Medulla oblongata (tissue), 1 donor: ENCODE measurements at regions not wholly inside any gene's neighbourhood (a gene's known extent, or its start where the extent isn't known, plus 50 kb on each side); places are given as distances from the start of the nearest gene placed in this dataset.

Source experiments
- DNase-seq: peaks from one replicate; pipeline ENCODE4 v3.0.0-alpha.2; 2015; ENCODE audit errors: extremely low spot score

DNA sequence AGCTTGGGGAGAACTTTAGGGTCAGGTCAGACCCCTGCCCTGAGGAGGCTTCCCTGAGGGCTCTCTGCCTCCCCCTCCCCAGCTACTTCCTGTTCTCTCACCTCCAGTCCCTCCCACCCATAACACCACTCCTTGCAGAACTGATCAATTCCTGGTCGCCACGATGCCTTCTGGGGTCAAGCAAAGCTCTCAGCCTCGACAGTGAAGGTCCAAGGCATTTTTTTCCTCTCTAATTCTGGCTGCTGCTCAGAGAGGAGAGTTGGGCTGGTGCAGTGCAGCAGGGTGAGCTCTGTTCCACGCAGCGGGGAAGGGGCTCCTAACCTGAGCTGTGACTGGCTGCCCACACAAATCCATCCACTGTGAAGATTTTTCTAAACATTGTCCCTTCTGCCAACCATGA is 628.4 kb downstream of the BRD1 start:
- no peak for DNase-seq

DNA sequence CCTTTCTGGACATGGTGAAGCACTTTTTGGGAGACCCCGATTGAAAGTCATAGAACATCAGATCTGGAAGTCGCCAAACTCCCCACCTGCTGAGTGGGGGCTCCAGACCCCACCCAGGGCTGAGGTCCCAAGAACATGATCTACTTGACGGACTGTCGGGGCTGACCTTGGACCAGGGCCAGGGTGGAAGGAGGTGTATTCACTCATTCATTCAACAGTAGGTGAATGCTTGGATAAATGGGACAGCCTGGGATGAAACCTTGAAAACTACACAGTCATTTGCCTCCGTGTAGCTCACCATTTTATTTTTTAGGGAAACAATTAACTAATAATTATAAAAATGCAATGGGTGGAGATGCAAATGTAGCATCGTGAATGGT is 629.0 kb downstream of the BRD1 start:
- DNase-seq = no peak

DNA sequence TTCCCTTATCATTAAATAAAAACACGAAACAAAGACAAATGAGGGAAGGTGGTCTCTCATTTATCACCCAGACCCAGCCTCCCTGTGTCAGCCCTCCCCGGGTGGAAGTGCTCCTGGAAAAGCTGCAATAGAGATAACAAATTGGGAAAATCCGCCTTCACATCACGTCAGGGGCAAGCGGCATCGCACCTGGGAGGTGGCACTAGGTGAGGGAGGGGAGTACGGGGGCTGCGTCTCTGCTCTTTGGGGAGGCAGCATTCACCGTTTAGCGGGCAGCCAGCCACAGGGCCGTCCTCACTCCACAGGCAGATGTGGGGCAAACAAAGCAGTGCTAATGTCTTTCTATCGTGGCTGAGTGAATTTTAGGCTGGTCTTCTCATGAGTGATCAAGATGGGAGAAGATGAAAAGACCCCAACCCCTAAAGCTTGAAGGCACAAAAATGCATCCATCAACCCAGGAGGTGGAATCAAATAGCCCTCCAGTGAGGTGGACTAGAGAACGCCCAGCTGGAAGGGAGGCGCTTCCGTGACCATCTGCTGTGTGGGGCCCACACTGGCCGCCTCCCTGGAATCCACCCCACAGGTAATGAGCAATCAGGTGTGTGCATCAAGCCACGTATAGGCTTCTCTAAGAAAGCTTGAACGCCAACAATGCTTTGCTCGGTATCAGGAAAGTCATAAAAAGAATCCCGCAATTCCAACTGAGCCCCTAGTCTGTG is 629.5 kb downstream of the BRD1 start:
- no peak for DNase-seq

DNA sequence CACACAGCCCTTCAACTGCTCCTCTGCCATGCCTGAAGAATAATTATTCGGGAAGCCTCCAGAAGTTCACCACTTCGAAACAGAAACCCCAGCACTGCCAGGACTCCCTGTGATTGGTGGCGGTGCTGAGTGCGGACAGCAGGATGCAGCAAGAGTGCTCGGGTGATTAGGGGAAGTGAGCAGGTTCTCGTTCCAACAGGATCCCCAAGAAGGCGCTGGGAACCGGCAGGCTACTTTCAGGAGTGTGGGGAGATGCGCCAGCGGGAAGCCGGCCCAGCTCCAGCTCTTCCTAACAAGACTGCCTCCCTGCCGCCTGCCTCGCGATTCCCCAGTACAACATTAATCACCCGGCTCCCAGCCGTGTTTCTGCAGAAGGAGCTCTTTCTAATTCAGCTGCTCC is 630.2 kb downstream of the BRD1 start:
- peak; percentile 3 for DNase-seq

DNA sequence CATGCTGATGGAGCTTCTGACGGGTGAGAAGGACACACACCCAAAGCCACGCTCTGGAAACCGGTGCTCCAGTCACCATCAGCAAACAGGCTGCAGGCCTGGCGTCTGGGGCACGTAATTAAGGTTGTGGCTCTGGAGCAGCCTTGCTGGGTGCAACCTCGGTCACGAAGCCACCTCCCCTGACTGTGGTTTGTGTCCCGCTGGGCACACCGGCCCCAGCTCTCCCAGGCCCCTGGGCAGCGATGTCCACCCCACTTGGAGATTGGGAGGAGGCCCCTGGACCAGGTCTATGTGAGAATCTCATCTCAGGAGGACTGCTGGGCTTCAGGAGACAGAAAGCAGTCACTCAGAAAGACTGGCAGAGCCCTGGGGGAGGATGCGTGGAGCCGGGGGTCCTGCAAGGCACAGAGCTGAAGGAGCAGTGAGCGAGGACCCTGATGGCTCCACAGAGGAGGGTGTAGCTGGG is 631.6 kb downstream of the BRD1 start:
- no peak for DNase-seq

DNA sequence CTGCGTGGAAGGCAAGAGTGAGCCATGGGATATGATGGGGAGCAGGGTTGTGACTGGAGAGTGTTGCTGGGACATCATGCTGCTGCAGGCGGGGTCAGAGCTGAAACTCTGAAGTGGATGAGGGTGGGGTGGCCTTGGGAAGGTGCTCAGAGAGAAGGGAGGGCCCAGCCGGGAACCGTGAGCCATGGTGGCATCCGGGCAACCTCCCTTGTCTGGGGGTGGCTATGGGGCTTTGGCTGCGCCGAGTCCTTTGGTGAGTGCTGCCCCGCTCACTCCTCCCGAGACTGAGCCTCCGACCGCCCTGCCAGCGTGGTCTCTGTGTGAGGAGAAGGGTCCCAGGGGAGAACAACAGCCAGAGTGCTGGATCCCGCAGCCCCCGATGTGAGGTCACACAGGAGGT is 632.0 kb downstream of the BRD1 start:
- DNase-seq = no peak

DNA sequence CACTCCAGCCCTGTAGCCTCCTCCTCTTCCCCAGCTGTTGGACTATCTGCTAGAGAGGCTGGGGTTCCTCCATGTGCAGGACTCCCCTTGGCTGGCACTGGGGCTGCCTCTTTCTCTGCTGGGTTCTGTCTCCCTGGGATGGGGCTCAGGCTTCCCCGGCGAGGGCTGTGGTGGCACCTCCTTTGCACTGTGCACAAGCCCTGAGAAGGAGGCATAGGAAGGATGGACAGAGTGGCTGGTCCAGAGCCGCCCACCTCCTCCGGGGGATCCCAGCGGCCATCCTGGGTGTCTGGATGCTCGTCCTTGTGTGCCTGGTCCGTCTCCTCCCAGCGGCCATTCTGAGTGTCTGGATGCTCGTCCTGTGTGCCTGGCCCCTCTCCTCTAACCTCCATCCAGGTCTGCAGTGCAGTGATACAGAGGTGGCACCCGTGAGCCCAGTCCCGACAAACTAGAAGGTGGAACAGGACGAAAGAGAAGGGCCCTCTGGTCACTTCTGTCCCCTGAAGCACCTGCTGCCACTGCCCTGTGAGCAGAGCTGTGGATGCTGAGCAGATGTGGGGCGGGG is 633.7 kb downstream of the BRD1 start:
- no peak for DNase-seq

DNA sequence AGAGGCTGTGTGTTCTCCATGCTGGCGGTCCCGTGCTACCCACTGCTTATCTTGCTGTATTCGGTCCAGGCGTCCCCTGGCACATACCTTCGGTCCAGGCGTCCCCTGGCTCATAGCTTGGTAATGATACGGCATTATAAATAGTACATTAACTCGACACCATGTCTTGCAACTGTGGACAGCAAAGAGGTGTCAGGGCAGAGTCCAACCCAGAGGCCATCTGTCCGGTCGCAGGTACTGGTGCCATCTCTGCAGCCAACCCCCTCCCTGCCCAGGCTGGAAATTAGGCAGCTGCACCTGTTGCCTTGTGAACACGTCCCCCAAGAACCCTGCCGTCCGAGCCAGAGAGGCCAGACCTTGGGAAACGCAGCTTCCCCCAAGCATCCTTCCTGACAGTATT is 634.3 kb downstream of the BRD1 start:
- no peak for DNase-seq

DNA sequence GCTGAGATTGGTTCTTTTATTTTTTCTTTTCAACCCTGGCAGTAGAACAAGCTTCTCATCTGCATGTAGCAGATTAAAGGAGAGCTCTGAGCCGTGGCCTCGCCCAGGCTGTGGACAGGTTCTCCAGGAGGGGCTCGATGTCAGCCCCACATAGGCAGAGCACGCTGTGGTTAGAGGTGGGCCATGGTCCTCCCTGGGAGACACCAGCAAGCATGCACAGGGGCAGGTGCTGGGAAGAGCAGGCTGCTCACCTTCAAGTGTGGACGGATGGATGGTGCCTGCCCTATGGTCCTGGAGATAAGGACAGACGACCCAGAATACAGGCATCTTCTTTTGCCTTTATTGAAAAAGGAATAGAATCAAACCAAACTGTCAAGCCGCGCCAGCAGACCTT is 634.8 kb downstream of the BRD1 start:
- no peak for DNase-seq

DNA sequence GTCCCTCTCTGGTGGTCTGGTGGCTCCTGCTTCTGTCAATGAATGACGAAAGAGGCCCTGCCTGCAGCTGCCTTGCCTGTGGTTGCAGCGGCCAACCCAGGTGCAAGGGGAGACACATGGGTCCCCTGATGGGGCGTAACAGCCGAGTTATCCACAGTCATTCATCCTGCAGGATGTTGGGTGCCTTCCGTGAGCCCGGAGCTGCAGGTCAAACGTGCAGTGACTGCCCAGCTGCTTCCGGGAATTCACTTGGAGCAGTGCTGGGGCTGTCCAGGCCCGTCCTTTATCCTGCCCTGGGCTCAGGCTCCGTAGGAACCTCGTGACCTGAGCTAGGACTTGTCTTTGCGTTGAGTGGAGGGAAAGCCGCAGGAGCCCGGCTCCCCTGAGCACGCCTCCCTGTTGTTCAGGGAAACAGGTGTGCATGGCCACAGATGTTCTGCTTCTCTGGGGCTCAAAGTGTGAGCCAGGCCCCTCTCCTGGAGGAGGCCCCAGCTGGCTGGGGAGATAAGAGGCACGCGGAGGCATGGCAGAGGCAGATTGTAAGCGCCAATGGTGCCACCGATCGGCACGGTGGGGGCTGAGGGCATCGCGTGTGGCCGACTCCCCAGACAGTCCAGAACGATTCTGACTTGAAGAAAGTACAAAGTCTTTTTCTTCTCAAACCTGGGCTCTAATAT is 635.4 kb downstream of the BRD1 start:
- DNase-seq = no peak

DNA sequence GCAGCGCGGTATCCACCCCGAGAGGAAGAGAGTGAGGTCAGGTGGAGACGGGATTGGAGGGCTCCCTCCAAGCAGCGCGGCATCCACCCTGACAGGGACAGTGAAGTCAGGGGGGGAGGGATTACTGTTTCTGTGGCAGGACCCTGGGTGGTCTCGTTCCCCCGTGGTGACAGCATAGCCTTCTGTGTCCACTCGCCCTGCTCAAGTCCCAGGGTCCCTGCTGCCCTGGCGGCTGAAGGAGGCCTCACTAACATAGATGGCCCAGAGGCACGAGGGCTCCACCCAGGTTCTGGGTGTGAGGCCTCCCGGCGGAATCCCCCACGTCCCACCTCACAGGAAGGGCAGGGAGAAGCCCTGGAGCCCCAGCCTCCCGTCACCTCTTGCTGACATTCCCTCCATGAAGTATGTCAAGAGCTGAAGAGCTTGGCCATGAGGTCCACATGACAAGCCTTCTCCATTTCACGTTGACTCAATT is 636.1 kb downstream of the BRD1 start:
- DNase-seq = no peak

DNA sequence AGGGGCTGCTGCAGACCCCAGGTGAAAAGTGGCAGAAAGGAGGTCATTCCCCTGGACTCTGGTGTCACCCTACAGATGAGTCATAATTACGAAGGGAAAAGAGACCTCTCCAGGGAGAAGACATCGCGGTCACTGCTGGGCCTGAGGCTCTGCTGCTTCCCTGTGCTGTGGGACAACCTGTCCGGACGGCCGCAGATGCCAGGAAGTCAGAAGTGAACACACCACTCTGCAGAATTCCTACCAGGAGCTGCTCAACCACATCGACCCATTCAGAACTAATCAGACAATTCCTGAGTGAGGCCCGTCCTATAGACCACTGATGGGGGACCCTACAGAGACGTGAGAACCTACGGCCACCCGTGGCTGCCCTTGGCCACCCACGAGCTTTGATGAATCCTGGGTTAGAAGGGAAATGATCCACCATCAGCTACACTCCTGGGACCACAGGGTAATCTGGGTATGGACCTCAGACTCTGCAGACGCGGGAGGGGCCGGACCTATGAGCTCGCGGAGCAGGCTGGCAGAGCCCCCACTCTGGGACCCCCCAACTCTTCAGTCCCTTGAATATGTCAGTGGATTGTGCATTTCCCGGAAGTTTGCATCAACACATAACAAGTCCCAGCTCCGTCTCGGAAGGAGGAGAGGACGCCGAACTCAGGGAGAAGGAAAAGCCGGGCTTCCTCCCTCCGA is 636.7 kb downstream of the BRD1 start:
- DNase-seq = no peak

DNA sequence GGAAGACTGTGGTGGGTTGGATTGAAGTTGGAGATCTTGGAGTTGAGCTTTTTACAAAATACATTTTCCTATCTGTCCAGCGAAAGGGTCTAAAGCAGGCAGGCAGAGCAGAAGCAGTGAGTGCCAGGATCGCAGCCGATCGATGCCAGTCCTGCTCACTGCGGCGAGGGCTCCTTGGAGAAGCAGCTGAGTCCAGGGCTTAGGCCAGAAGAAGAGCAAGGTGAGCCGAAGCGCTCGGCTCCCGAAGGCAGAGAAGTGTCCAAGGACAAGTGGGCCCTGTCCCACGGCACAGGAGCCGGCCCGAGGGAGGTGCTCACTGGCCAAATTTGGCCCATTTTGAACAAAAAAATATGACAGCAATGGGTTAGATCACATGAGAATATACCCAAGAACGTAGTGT is 637.8 kb downstream of the BRD1 start:
- DNase-seq = no peak

DNA sequence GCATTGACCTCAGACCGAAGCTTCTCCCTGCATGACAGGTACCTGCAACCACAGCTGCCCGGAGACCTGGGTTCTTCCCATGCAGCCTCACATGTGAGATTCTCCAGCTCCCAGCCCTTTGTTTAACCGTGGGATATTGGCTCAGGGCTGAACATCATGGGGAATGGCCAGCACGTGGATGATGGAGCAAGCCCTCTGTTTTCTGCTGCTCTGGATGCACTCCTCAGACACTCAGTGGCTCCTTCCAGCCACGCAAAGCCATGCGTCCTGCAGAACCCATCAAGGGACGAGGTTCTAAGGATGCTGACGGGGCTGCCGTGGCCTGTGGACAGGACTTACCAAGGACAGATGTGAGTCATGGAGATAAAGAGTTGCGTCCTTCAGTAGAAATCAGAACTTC is 639.1 kb downstream of the BRD1 start:
- DNase-seq = no peak

DNA sequence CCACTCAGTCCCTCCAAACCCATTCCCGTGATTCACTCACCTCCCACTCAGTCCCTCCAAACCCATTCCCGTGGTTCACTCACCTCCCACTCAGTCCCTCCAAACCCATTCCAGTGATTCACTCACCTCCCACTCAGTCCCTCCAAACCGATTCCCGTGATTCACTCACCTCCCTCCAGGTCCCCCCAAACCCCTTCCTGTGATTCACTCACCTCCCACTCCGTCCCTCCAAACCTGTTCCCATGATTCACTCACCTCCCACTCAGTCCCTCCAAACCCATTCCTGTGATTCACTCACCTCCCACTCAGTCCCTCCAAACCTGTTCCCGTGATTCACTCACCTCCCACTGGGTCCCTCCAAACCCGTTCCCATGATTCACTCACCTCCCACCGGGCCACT is 639.6 kb downstream of the BRD1 start:
- DNase-seq = no peak

DNA sequence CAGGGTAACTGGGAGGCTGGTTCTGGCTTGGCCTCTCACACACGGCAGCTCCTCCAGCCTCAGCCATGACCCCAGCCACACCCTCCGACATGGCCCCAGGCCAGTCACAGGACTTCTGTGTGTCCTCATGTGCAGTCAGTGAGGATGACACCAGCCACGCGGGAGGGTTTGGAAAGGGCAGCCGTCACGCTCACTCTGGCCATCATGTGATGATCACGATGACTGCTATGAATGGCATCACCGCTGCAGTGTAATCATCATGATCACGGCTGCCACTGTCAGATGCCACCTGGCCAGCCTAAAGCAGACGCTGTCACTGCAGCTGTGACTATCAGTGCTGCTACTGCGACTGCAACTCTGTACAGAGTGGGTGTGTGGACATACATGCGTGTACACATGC is 640.9 kb downstream of the BRD1 start:
- DNase-seq = no peak

DNA sequence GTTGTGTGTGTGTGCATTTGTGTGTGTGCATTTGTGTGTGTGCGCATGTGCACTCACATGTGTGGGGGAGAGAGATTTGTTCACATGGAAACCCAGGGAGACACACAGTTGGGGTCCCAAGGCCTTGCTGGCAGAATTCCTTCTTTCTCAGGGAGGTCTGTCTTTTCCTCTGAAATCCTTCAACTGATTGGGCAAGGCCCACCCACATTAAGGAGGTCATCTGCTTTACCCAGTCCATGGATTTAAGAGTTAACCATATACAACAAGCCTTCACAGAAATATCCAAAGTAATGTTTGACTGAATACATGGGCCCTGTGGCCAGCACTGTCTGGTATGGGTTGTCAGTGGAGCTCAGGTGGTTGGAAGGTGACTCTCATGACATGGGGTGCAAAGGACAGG is 641.4 kb downstream of the BRD1 start:
- DNase-seq = no peak

DNA sequence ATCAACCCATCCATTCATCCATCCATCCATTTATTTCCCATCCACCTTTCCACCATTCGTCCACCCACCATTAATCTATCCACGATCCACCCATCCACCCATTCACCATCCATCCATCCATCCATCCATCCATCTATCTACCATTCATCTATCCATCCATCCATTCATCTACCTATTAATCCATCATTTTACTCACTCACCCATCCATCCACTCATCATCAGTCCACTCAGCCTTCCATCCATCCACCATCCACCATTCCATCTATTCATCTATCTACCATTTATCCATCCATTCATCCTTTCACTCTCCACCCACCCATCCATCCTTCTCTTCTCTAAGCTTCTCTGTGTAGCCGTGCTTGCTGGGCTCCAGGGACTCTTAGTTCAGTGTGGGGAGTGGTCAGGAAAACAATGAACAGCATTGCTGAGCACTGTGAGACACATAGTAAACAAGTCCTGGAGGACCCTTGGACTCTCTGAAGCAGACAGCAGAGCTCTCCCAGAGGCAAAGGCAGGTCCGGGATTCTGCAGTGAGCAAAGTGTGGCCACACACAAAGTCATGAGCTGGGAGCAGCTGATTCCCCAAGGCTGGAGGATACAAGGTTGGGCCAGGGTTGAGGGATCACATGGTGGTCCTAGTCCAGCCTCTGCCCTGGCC is 642.2 kb downstream of the BRD1 start:
- no peak for DNase-seq

DNA sequence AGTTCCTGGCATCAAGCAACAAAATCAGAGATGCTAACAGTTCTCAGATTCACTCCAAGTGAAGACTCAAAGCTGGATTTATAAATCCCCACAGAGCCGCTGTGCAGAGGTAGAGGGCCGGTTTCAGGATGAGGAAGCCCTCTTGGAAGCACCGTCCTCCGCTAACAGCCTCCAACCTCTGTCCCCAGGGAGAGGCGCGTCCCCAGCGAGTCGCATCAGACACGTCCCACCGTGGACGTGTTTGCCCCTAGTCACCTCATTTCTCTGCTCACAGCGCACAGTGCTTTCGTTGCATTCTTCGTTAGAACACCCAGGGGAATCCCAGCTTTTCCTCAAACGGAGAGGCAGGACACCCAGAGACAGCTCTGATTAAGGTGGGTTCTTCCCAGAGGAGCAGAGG is 642.9 kb downstream of the BRD1 start:
- no peak for DNase-seq

DNA sequence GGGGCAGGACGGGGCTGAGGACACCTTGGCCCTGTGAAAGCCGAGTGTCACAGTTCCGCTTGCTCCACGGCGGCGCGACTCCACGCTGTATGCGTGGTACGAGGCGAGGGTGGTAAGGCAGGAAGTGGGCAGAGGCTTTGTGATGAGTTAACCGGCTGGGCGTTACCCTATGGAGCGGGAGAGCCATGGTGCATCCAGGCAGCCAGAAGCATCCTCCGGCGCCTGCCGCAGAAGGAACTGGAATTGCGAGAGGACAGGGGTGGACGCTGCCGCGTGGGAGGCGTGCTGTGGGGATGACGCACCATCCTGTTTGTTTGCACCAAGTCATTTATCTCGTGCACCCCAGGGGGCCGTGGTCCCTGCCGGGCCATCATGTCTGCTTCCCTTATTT is 643.9 kb downstream of the BRD1 start:
- DNase-seq = no peak

DNA sequence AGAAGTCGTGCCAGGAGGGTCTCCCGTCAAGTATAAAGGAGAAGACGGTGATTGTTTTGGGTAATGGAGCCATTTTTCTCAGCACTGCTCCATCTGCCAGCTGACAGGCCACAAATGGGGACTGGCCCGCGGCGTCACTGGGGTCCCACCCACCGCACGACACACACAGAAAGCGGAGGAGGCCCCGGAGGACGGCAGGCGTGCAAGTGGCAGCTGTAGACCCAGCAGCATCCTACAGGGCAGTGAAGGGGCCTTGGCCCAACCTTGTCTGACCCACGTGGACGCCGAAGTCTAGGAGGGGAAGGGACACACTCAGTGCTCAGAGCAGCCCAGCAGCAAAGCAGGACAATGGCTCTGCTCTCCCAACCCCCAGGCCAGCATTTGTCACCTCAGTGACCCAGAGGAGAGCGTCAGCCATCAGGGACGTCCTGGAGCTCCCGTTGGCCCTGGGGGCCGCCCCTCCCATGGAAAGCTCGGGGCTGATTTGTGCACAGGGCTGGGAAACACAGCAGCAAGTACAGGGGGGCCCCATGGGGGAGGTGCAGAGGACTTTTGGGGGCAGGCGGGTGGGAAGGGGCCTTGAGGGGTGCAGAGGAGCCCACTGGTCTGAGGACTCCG is 644.4 kb downstream of the BRD1 start:
- DNase-seq = no peak

DNA sequence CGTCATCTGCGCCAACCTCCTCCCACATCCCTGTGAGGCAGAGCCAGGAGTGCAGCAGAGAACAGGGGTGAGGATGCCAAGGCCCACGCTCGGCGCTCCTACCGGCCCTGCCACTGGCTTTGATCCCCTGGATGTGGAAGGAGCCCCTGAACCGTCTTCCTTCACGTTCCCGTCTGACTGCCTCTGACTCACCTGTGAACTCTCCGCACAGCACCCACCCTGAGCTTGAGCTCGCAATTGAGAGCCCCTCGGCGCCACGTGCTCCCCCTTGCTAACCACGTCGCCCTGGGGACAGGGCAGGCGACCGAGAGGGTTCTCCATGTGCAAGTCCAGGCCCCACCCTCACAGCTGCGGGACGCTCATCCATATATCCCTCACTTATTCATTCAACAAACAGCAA is 645.3 kb downstream of the BRD1 start:
- DNase-seq = no peak
